H1 (cell line): ENCODE measurements at regions not wholly inside any gene's neighbourhood (a gene's known extent, or its start where the extent isn't known, plus 50 kb on each side); places are given as distances from the start of the nearest gene placed in this dataset.

ENCODE experiments used
- GABPA ChIP-seq: IDR thresholded peaks from 2 replicates; pipeline ENCODE4 v1.6.1; 2011; ENCODE audit warnings: mild to moderate bottlenecking, low read length, moderate library complexity, borderline replicate concordance; ENCODE audit not compliant: insufficient read depth
- HDAC6 ChIP-seq: IDR thresholded peaks from one replicate; pipeline ENCODE4 v1.7.1; 2012; ENCODE audit warnings: low read depth, mild to moderate bottlenecking, inconsistent platforms, low read length, moderate library complexity
- SIRT6 ChIP-seq: IDR thresholded peaks from one replicate; pipeline ENCODE4 v1.7.1; 2012; ENCODE audit warnings: low read length, inconsistent platforms
- TAF1 ChIP-seq: IDR thresholded peaks from 2 replicates; pipeline ENCODE4 v1.6.1; 2011; ENCODE audit warnings: mild to moderate bottlenecking, low read depth, low read length
- USF2 ChIP-seq: IDR thresholded peaks from 2 replicates; pipeline ENCODE4 v1.6.1; 2011; ENCODE audit warnings: low read length, improper control_type of control experiment

GRCh38 chr22:47625531-47626427, 863.3 kb downstream of the TBC1D22A start (continued):
- TF ChIP-seq USF2 (no peak), GABPA (no peak), TAF1 (no peak), HDAC6 (no peak), SIRT6 (no peak)
